ENCODE measurements at regions not wholly inside any gene's neighbourhood (a gene's known extent, or its start where the extent isn't known, plus 50 kb on each side); places are given as distances from the start of the nearest gene placed in this dataset.
A peak's percentile ranks its signal among the peaks of the same experiment; 100 is the strongest.

- Histone ChIP-seq H3K27me3 (ENCODE audit: control insufficient read depth in 1 of 2, insufficient read depth in 2 of 2, low read length in 1 of 2) (peaks cover 0 to 2% of the 10 kb centered on the region in 2 donors), H3K27ac (ENCODE audit: low read depth in 1 of 2, low read length in 2 of 2) (no peak overlapping the region), H3K4me3 (ENCODE audit: low read length in 2 of 2) (no peak overlapping the region), H3K36me3 (ENCODE audit: control insufficient read depth in 1 of 2, insufficient read depth in 2 of 2, low read length in 1 of 2) (no peaks in the 10 kb centered on the region), H3K4me1 (ENCODE audit: control insufficient read depth in 1 of 2, insufficient read depth in 2 of 2, low read length in 2 of 2) (no peaks in the 10 kb centered on the region), H3K9me3 (ENCODE audit: control insufficient read depth, low read length) (peaks cover 2% of the 10 kb centered on the region)
- no peak for DNase-seq
- intact Hi-C loops (cut with DNase I): no loop called here
- 75 to 80% methylated on average over 1 of the region's 1 CpG for WGBS, 2 donors
- no peak for ATAC-seq (ENCODE audit: low FRiP score)
These were observed 365.3 kb downstream of the MCTP2 start for GRCh38 chr15:94596707-94597106.

- H3K27ac ChIP-seq (ENCODE audit: low read depth in 1 of 2, low read length in 2 of 2): no peak overlapping the region
- no peak for DNase-seq
- WGBS, 2 donors: 54 to 64% methylated on average over 8 of the region's 8 CpGs
- ATAC-seq (ENCODE audit: low FRiP score): no peak
- intact Hi-C loops (cut with DNase I): no loop called here
- H3K27me3 ChIP-seq (ENCODE audit: control insufficient read depth in 1 of 2, insufficient read depth in 2 of 2, low read length in 1 of 2): peaks cover 0 to 3% of the 10 kb centered on the region in 2 donors
- H3K36me3 ChIP-seq (ENCODE audit: control insufficient read depth in 1 of 2, insufficient read depth in 2 of 2, low read length in 1 of 2): no peaks in the 10 kb centered on the region
- H3K9me3 ChIP-seq (ENCODE audit: control insufficient read depth, low read length): no peaks in the 10 kb centered on the region
- no peak overlapping the region for H3K4me3 ChIP-seq (ENCODE audit: low read length in 2 of 2)
- H3K4me1 ChIP-seq (ENCODE audit: control insufficient read depth in 1 of 2, insufficient read depth in 2 of 2, low read length in 2 of 2): no peaks in the 10 kb centered on the region
These were observed 369.1 kb downstream of the MCTP2 start for GRCh38 chr15:94600505-94600904.

GRCh38 chr15:94602754-94603470 is 371.6 kb downstream of the MCTP2 start:
- H3K9me3 ChIP-seq (ENCODE audit: control insufficient read depth, low read length): peaks cover 2% of the 10 kb centered on the region
- no peaks in the 10 kb centered on the region for H3K4me1 ChIP-seq (ENCODE audit: control insufficient read depth in 1 of 2, insufficient read depth in 2 of 2, low read length in 2 of 2)
- intact Hi-C loops (cut with DNase I): no loop called here
- peaks cover 0 to 3% of the 10 kb centered on the region in 2 donors for H3K27me3 ChIP-seq (ENCODE audit: control insufficient read depth in 1 of 2, insufficient read depth in 2 of 2, low read length in 1 of 2)
- H3K4me3 ChIP-seq (ENCODE audit: low read length in 2 of 2): no peak overlapping the region
- ATAC-seq (ENCODE audit: low FRiP score) (no peak), DNase-seq (no peak)
- 59 to 65% methylated on average over 8 of the region's 8 CpGs for WGBS, 2 donors
- H3K36me3 ChIP-seq (ENCODE audit: control insufficient read depth in 1 of 2, insufficient read depth in 2 of 2, low read length in 1 of 2): no peaks in the 10 kb centered on the region
- no peak overlapping the region for H3K27ac ChIP-seq (ENCODE audit: low read depth in 1 of 2, low read length in 2 of 2)

- no peak overlapping the region for H3K27ac ChIP-seq (ENCODE audit: low read depth in 1 of 2, low read length in 2 of 2)
- H3K9me3 ChIP-seq (ENCODE audit: control insufficient read depth, low read length): peaks cover 2% of the 10 kb centered on the region
- H3K27me3 ChIP-seq (ENCODE audit: control insufficient read depth in 1 of 2, insufficient read depth in 2 of 2, low read length in 1 of 2): peaks cover 0 to 1% of the 10 kb centered on the region in 2 donors
- DNase-seq (no peak), ATAC-seq (ENCODE audit: low FRiP score) (no peak)
- no peaks in the 10 kb centered on the region for H3K4me1 ChIP-seq (ENCODE audit: control insufficient read depth in 1 of 2, insufficient read depth in 2 of 2, low read length in 2 of 2)
- H3K4me3 ChIP-seq (ENCODE audit: low read length in 2 of 2): no peak overlapping the region
- H3K36me3 ChIP-seq (ENCODE audit: control insufficient read depth in 1 of 2, insufficient read depth in 2 of 2, low read length in 1 of 2): no peaks in the 10 kb centered on the region
- intact Hi-C loops (cut with DNase I): no loop called here
These were observed 374.9 kb downstream of the MCTP2 start for GRCh38 chr15:94606286-94606685.

GRCh38 chr15:94607176-94607654 is 375.9 kb downstream of the MCTP2 start:
- intact Hi-C loops (cut with DNase I): no loop called here
- peak in 1 of 2 donors; percentile 46 for DNase-seq
- H3K27me3 ChIP-seq (ENCODE audit: control insufficient read depth in 1 of 2, insufficient read depth in 2 of 2, low read length in 1 of 2): peaks cover 0 to 1% of the 10 kb centered on the region in 2 donors
- peaks cover 4% of the 10 kb centered on the region for H3K9me3 ChIP-seq (ENCODE audit: control insufficient read depth, low read length)
- no peak for ATAC-seq (ENCODE audit: low FRiP score)
- H3K36me3 ChIP-seq (ENCODE audit: control insufficient read depth in 1 of 2, insufficient read depth in 2 of 2, low read length in 1 of 2): no peaks in the 10 kb centered on the region
- 55 to 58% methylated on average over 7 of the region's 7 CpGs for WGBS, 2 donors
- no peak overlapping the region for H3K4me3 ChIP-seq (ENCODE audit: low read length in 2 of 2)
- H3K27ac ChIP-seq (ENCODE audit: low read depth in 1 of 2, low read length in 2 of 2): no peak overlapping the region
- H3K4me1 ChIP-seq (ENCODE audit: control insufficient read depth in 1 of 2, insufficient read depth in 2 of 2, low read length in 2 of 2): no peaks in the 10 kb centered on the region

- Histone ChIP-seq H3K4me3 (ENCODE audit: low read length in 2 of 2) (no peak overlapping the region), H3K27ac (ENCODE audit: low read depth in 1 of 2, low read length in 2 of 2) (no peak overlapping the region), H3K27me3 (ENCODE audit: control insufficient read depth in 1 of 2, insufficient read depth in 2 of 2, low read length in 1 of 2) (peaks cover 0 to 1% of the 10 kb centered on the region in 2 donors), H3K36me3 (ENCODE audit: control insufficient read depth in 1 of 2, insufficient read depth in 2 of 2, low read length in 1 of 2) (no peaks in the 10 kb centered on the region), H3K9me3 (ENCODE audit: control insufficient read depth, low read length) (peaks cover 4% of the 10 kb centered on the region), H3K4me1 (ENCODE audit: control insufficient read depth in 1 of 2, insufficient read depth in 2 of 2, low read length in 2 of 2) (no peaks in the 10 kb centered on the region)
- no peak for DNase-seq
- intact Hi-C loops (cut with DNase I): no loop called here
- ATAC-seq (ENCODE audit: low FRiP score): no peak
- 22 to 43% methylated on average over 2 of the region's 2 CpGs for WGBS, 2 donors
These were observed 378.7 kb downstream of the MCTP2 start for GRCh38 chr15:94610069-94610468.

- H3K4me3 ChIP-seq (ENCODE audit: low read length in 2 of 2): no peak overlapping the region
- H3K4me1 ChIP-seq (ENCODE audit: control insufficient read depth in 1 of 2, insufficient read depth in 2 of 2, low read length in 2 of 2): no peaks in the 10 kb centered on the region
- intact Hi-C loops (cut with DNase I): no loop called here
- peaks cover 4% of the 10 kb centered on the region for H3K9me3 ChIP-seq (ENCODE audit: control insufficient read depth, low read length)
- ATAC-seq (ENCODE audit: low FRiP score): no peak
- 78 to 80% methylated on average over 3 of the region's 3 CpGs for WGBS, 2 donors
- no peaks in the 10 kb centered on the region for H3K36me3 ChIP-seq (ENCODE audit: control insufficient read depth in 1 of 2, insufficient read depth in 2 of 2, low read length in 1 of 2)
- no peaks in the 10 kb centered on the region for H3K27me3 ChIP-seq (ENCODE audit: control insufficient read depth in 1 of 2, insufficient read depth in 2 of 2, low read length in 1 of 2)
- no peak overlapping the region for H3K27ac ChIP-seq (ENCODE audit: low read depth in 1 of 2, low read length in 2 of 2)
- no peak for DNase-seq
These were observed 379.1 kb downstream of the MCTP2 start for GRCh38 chr15:94610485-94610884.

GRCh38 chr15:94611656-94612055 is 380.3 kb downstream of the MCTP2 start:
- WGBS, 2 donors: 87 to 89% methylated on average over 2 of the region's 2 CpGs
- no peak overlapping the region for H3K4me3 ChIP-seq (ENCODE audit: low read length in 2 of 2)
- DNase-seq (no peak), ATAC-seq (ENCODE audit: low FRiP score) (no peak)
- no peaks in the 10 kb centered on the region for H3K4me1 ChIP-seq (ENCODE audit: control insufficient read depth in 1 of 2, insufficient read depth in 2 of 2, low read length in 2 of 2)
- intact Hi-C loops (cut with DNase I): no loop called here
- no peaks in the 10 kb centered on the region for H3K36me3 ChIP-seq (ENCODE audit: control insufficient read depth in 1 of 2, insufficient read depth in 2 of 2, low read length in 1 of 2)
- peaks cover 2% of the 10 kb centered on the region for H3K9me3 ChIP-seq (ENCODE audit: control insufficient read depth, low read length)
- H3K27ac ChIP-seq (ENCODE audit: low read depth in 1 of 2, low read length in 2 of 2): no peak overlapping the region
- no peaks in the 10 kb centered on the region for H3K27me3 ChIP-seq (ENCODE audit: control insufficient read depth in 1 of 2, insufficient read depth in 2 of 2, low read length in 1 of 2)

GRCh38 chr15:94615688-94616087 is 384.3 kb downstream of the MCTP2 start:
- intact Hi-C loops (cut with DNase I): no loop called here
- Histone ChIP-seq H3K9me3 (ENCODE audit: control insufficient read depth, low read length) (peaks cover 2% of the 10 kb centered on the region), H3K4me3 (ENCODE audit: low read length in 2 of 2) (no peak overlapping the region), H3K27ac (ENCODE audit: low read depth in 1 of 2, low read length in 2 of 2) (no peak overlapping the region), H3K4me1 (ENCODE audit: control insufficient read depth in 1 of 2, insufficient read depth in 2 of 2, low read length in 2 of 2) (no peaks in the 10 kb centered on the region), H3K27me3 (ENCODE audit: control insufficient read depth in 1 of 2, insufficient read depth in 2 of 2, low read length in 1 of 2) (no peaks in the 10 kb centered on the region), H3K36me3 (ENCODE audit: control insufficient read depth in 1 of 2, insufficient read depth in 2 of 2, low read length in 1 of 2) (no peaks in the 10 kb centered on the region)
- no peak for DNase-seq
- ATAC-seq (ENCODE audit: low FRiP score): no peak
- whole genome bisulfite sequencing, 2 donors: 77 to 82% methylated on average over 3 of the region's 3 CpGs

All from aorta (tissue), 5 donors.